HG03460 (cell line): ENCODE measurements at regions not wholly inside any gene's neighbourhood (a gene's known extent, or its start where the extent isn't known, plus 50 kb on each side); places are given as distances from the start of the nearest gene placed in this dataset.
"Not testable (repeated sequence)": the region's sequence is repeated elsewhere in the genome, so short reads cannot be mapped to it uniquely, and the experiment has no call there.

Experiments used
- ATAC-seq: cut with Tn5 transposase; IDR thresholded peaks from one replicate; pipeline ENCODE4 v1.9.1; 2021; ENCODE audit not compliant: unreplicated experiment

DNA sequence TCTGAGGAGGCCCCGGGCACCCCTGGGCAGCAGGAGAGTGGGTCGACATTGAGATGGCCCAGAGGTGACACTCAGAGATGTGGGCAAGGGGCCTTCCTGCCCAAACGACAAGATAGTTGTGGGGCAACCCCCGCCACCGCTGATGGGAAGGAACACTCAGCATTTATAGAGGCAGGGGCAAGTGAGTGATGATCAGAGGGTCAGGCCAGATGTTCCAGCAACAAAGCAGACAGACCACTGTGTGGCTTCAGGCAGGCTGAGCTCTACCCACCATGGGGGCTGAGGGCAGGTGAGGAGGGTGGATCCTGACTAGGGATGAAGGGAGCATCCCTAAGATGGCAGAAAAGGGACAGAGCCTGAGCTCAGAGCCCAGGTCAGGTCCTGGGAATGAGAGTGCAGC lies 362.7 kb downstream of the PTPRU start:
- ATAC-seq = no peak

- no peak for ATAC-seq
Measured at GRCh38 chr1:29597861-29598260, 361.5 kb downstream of the PTPRU start.

- ATAC-seq = no peak
Measured at GRCh38 chr1:29593601-29594382, 357.5 kb downstream of the PTPRU start.

GRCh38 chr1:29592731-29593130 lies 356.4 kb downstream of the PTPRU start:
- no peak for ATAC-seq

DNA sequence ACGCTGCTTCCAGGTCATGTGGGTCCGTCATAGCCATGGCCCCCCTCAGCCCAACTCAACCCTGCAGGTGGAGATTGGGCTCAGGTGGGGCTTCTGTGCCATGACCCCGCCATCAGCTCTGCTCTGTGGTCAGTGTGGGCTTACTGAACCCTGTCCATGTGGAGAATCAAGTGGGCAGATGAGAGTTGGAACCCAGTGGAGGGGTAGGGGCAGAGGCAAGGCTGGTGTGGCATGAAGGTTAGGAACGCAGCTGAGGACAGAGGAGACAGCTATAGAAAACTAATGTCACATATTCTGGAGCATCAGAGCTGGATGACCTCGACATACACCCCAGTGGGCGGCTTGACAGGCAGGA lies 355.9 kb downstream of the PTPRU start:
- no peak for ATAC-seq

DNA sequence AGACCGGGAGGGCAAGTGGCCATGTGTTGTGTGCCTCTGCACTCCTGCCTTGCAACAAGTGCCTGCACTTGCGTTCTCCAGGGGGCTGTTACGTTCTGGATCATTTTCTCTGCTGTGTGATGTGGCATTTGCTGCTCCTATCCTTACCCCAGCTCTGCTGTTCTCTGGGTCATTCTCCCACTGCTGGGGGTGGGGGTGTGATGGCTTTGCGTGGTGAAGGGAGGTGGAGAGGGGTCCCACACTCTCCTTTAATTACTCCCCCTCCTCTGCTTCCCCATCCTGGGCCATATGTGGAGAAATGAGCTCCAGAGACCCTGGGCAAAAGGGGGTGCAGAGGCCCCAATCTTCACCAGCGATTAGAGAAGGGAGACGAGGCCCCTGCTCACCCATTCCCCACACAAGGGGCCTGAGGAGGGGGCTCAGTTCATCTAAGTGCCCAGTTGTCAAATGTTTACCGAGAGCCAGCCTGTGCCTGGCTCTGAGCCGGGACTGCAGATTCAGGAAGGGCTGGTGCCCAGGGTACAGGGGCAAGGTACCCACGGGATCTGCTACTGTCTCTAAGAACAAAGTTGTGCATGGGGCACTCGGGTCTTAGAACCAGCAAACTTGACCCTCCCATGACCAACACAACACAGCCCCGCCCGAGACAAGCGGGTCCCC lies 355.4 kb downstream of the PTPRU start:
- ATAC-seq = no peak

- no peak for ATAC-seq
Measured at GRCh38 chr1:29590583-29591565, 354.6 kb downstream of the PTPRU start.

- ATAC-seq = not testable (repeated sequence)
Measured at GRCh38 chr1:29589716-29590115, 353.4 kb downstream of the PTPRU start.

GRCh38 chr1:29586991-29587745 lies 350.8 kb downstream of the PTPRU start:
- no peak for ATAC-seq

GRCh38 chr1:29586215-29586614 lies 349.9 kb downstream of the PTPRU start:
- ATAC-seq = no peak

DNA sequence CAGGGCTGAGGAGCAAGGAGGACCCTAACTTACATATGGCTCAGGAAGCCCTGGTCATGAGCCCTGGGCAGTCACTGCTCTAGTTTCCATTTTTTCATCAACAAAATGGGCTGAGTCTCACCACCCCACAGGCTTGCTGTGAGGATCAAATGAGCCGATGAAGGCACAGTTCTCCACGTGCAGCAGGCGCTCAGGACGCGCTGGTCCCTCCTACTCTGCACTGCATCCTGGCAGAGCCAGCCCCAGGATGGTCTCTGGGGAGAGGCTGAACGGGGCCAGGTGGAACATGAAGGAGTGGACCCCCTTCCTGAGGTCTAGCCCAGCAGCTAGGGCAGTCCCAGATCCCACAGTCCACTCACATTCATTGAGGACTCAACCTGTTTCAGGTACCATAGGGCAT lies 349.3 kb downstream of the PTPRU start:
- no peak for ATAC-seq

- no peak for ATAC-seq
Measured at GRCh38 chr1:29585201-29585600, 348.9 kb downstream of the PTPRU start.

GRCh38 chr1:29584776-29585175 lies 348.5 kb downstream of the PTPRU start:
- ATAC-seq = no peak

- ATAC-seq = no peak
Measured at GRCh38 chr1:29584362-29584761, 348.0 kb downstream of the PTPRU start.

GRCh38 chr1:29583727-29584126 lies 347.4 kb downstream of the PTPRU start:
- no peak for ATAC-seq

- no peak for ATAC-seq
Measured at GRCh38 chr1:29581256-29581655, 344.9 kb downstream of the PTPRU start.

- no peak for ATAC-seq
Measured at GRCh38 chr1:29579821-29580425, 343.6 kb downstream of the PTPRU start.

DNA sequence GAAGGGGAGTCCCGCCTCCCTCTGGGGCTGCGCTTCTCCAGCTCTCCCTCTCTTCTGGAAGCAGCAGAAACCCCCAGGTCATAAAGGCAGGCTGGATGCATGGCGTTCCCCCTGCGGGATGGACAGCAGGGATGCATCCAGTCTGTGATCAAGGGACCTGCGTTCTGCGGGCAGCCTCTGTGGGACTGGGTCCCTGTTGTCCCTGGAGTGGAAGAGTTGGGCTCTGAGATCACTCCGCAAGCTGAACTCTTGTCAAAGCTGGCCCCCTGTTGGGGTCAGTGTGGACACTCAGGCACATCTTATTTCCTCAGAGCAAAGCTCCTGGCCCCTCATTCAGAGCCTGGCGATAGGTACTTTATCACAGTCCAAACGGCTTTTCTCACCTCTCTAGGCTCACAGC lies 341.2 kb downstream of the PTPRU start:
- no peak for ATAC-seq

DNA sequence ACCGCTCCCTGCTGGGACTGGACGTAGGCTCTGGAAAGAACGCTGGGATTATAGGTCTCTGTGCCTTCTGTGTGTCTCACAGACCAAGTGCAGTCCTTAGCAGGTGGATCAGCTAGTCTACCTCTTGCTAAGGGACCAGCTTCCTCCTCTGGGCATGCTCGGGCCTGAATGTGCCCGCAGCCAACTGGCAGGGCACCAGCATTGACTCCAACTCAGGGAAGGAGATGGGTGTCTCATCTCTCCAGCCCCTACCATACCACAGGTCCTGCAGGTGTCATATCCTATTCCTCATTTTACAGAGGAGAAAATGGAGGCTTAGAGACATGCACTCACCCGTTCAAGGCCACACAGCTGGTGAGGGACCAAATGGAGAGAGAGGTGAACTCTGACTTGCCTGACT lies 340.2 kb downstream of the PTPRU start:
- no peak for ATAC-seq

GRCh38 chr1:29575826-29576225 lies 339.5 kb downstream of the PTPRU start:
- ATAC-seq = no peak
